SK-N-SH treated with all-trans-retinoic acid at 6 μM for 48 hours (cell line): ENCODE measurements at regions not wholly inside any gene's neighbourhood (a gene's known extent, or its start where the extent isn't known, plus 50 kb on each side); places are given as distances from the start of the nearest gene placed in this dataset.

Experiments
- ATAC-seq: fragments of 200-7000 bp; cut with Tn5 transposase; 3 replicates; pipeline ENCODE4 v1.9.1; 2020; ENCODE audit warnings: mild to moderate bottlenecking, moderate library complexity
- ARNTL ChIP-seq: fragments of 450-650 bp; formaldehyde crosslinking; IDR thresholded peaks from 2 replicates; pipeline ENCODE4 v1.5.0; 2020; ENCODE audit warnings: low read depth, mild to moderate bottlenecking, moderate library complexity, borderline replicate concordance
- BACH2 ChIP-seq: fragments of 250-450 bp; sonication (Bioruptor Pico); IDR thresholded peaks from 2 replicates; pipeline ENCODE4 v1.9.0; 2021; ENCODE audit warnings: mild to moderate bottlenecking, borderline replicate concordance
- CREB5 ChIP-seq: fragments of 250-450 bp; sonication (Bioruptor Pico); IDR thresholded peaks from 2 replicates; pipeline ENCODE4 v1.5.1; 2020; ENCODE audit warnings: low read depth, mild to moderate bottlenecking, moderate library complexity
- CSDC2 ChIP-seq: fragments of 250-450 bp; sonication (Bioruptor Pico); IDR thresholded peaks from 2 replicates; pipeline ENCODE4 v1.5.0; 2020; ENCODE audit warnings: mild to moderate bottlenecking, moderate library complexity
- CSRNP3 ChIP-seq: fragments of 250-450 bp; sonication (Bioruptor Pico); IDR thresholded peaks from 2 replicates; pipeline ENCODE4 v1.5.1; 2021; ENCODE audit warnings: mild to moderate bottlenecking, moderate library complexity
- ESRRG ChIP-seq: fragments of 250-450 bp; sonication (Bioruptor Pico); IDR thresholded peaks from 2 replicates; pipeline ENCODE4 v1.6.1; 2021; ENCODE audit warnings: mild to moderate bottlenecking
- GLIS3 ChIP-seq: fragments of 250-450 bp; sonication (Bioruptor Pico); IDR thresholded peaks from 2 replicates; pipeline ENCODE4 v1.5.0; 2020; ENCODE audit warnings: mild to moderate bottlenecking, moderate library complexity
- ISL1 ChIP-seq: fragments of 250-450 bp; sonication (Bioruptor Pico); IDR thresholded peaks from 2 replicates; pipeline ENCODE4 v2.1.2; 2022; ENCODE audit warnings: mild to moderate bottlenecking, moderate library complexity
- OSR1 ChIP-seq: fragments of 250-450 bp; sonication (Bioruptor Pico); IDR thresholded peaks from 2 replicates; pipeline ENCODE4 v1.8.0; 2022; ENCODE audit warnings: moderate library complexity, mild to moderate bottlenecking, inconsistent platforms
- PATZ1 ChIP-seq: fragments of 250-450 bp; sonication (Bioruptor Pico); IDR thresholded peaks from 2 replicates; pipeline ENCODE4 v1.8.0; 2020; ENCODE audit warnings: mild to moderate bottlenecking, moderate library complexity, borderline replicate concordance
- POU6F1 ChIP-seq: fragments of 250-450 bp; sonication (Bioruptor Pico); IDR thresholded peaks from 2 replicates; pipeline ENCODE4 v1.8.0; 2021; ENCODE audit warnings: low read depth, mild to moderate bottlenecking, moderate library complexity, borderline replicate concordance
- PPARA ChIP-seq: fragments of 250-450 bp; sonication (Bioruptor Pico); IDR thresholded peaks from 2 replicates; pipeline ENCODE4 v1.5.0; 2020; ENCODE audit warnings: mild to moderate bottlenecking, borderline replicate concordance
- RARB ChIP-seq: fragments of 250-450 bp; sonication (Bioruptor Pico); IDR thresholded peaks from 2 replicates; pipeline ENCODE4 v1.8.0; 2021; ENCODE audit warnings: mild to moderate bottlenecking, moderate library complexity
- SNAI2 ChIP-seq: fragments of 250-450 bp; sonication (Bioruptor Pico); IDR thresholded peaks from 2 replicates; pipeline ENCODE4 v1.5.0; 2020; ENCODE audit warnings: mild to moderate bottlenecking, moderate library complexity
- TCF4 ChIP-seq: fragments of 250-450 bp; sonication (Bioruptor Pico); IDR thresholded peaks from 2 replicates; pipeline ENCODE4 v1.8.0; 2021; ENCODE audit warnings: mild to moderate bottlenecking, moderate library complexity, borderline replicate concordance
- TOX ChIP-seq: fragments of 250-450 bp; sonication (Bioruptor Pico); IDR thresholded peaks from 2 replicates; pipeline ENCODE4 v1.8.0; 2021; ENCODE audit warnings: mild to moderate bottlenecking, moderate library complexity, borderline replicate concordance
- TSHZ2 ChIP-seq: fragments of 250-450 bp; sonication (Bioruptor Pico); IDR thresholded peaks from 2 replicates; pipeline ENCODE4 v1.5.0; 2020; ENCODE audit warnings: mild to moderate bottlenecking, moderate library complexity
- ZC3H10 ChIP-seq: fragments of 250-450 bp; sonication (Bioruptor Pico); IDR thresholded peaks from 2 replicates; pipeline ENCODE4 v1.5.1; 2021; ENCODE audit warnings: mild to moderate bottlenecking, moderate library complexity
- ZFP3 ChIP-seq: fragments of 250-450 bp; sonication (Bioruptor Pico); IDR thresholded peaks from 2 replicates; pipeline ENCODE4 v1.5.0; 2020; ENCODE audit warnings: mild to moderate bottlenecking, moderate library complexity
- ZFP30 ChIP-seq: fragments of 450-650 bp; formaldehyde crosslinking; IDR thresholded peaks from 2 replicates; pipeline ENCODE4 v1.5.0; 2022; ENCODE audit warnings: mild to moderate bottlenecking, moderate library complexity
- ZNF565 ChIP-seq: fragments of 450-650 bp; formaldehyde crosslinking; conservative IDR thresholded peaks from 2 replicates; pipeline ENCODE4 v1.5.0; 2020; ENCODE audit warnings: low read depth, mild to moderate bottlenecking, moderate library complexity
- ZNF70 ChIP-seq: fragments of 450-650 bp; formaldehyde crosslinking; IDR thresholded peaks from 2 replicates; pipeline ENCODE4 v1.5.0; 2020; ENCODE audit warnings: mild to moderate bottlenecking, moderate library complexity
- ZNF8 ChIP-seq: fragments of 450-650 bp; formaldehyde crosslinking; IDR thresholded peaks from 2 replicates; pipeline ENCODE4 v1.5.0; 2020; ENCODE audit warnings: mild to moderate bottlenecking, moderate library complexity

- no peak for TF ChIP-seq ZNF8 (CRISPR knock-in tag)
- TF ChIP-seq BACH2, result no peak
- TF ChIP-seq TOX, result no peak
- no peak for TF ChIP-seq CSRNP3
- TF ChIP-seq CSDC2 (CRISPR knock-in tag), result no peak
- no peak for TF ChIP-seq ISL1 (CRISPR knock-in tag)
- no peak for TF ChIP-seq PPARA
- TF ChIP-seq SNAI2 (CRISPR knock-in tag), result no peak
- TF ChIP-seq ZNF70 (CRISPR knock-in tag), result no peak
- TF ChIP-seq OSR1, result no peak
- TF ChIP-seq, all 23 proteins: peak for 0
- ATAC-seq, result no peak
Observed at GRCh38 chr12:127536833-127537428, 730.0 kb upstream of the TMEM132C start.

- no peak for ATAC-seq
- TF ChIP-seq BACH2 (no peak), ARNTL (CRISPR knock-in tag) (no peak), ZNF8 (CRISPR knock-in tag) (no peak), TSHZ2 (no peak), CREB5 (CRISPR knock-in tag) (no peak), ISL1 (CRISPR knock-in tag) (no peak), POU6F1 (no peak), TCF4 (CRISPR knock-in tag) (no peak)
Observed at GRCh38 chr12:127538316-127538715, 728.7 kb upstream of the TMEM132C start.

- no peak for ATAC-seq
- no peak for TF ChIP-seq ZNF70 (CRISPR knock-in tag)
- no peak for TF ChIP-seq ZNF565 (CRISPR knock-in tag)
- TF ChIP-seq ZC3H10 (CRISPR knock-in tag), result no peak
- TF ChIP-seq ESRRG (CRISPR knock-in tag), result no peak
- TF ChIP-seq CREB5 (CRISPR knock-in tag), result no peak
- no peak for TF ChIP-seq ISL1 (CRISPR knock-in tag)
- TF ChIP-seq CSRNP3, result no peak
- no peak for TF ChIP-seq RARB (CRISPR knock-in tag)
- TF ChIP-seq GLIS3 (CRISPR knock-in tag), result no peak
- TF ChIP-seq PATZ1 (CRISPR knock-in tag), result no peak
- no peak for TF ChIP-seq ZFP30
- no peak for TF ChIP-seq ZFP3 (CRISPR knock-in tag)
- no peak for TF ChIP-seq PPARA
- no peak for TF ChIP-seq ARNTL (CRISPR knock-in tag)
- TF ChIP-seq TSHZ2, result no peak
- TF ChIP-seq SNAI2 (CRISPR knock-in tag), result no peak
Observed at GRCh38 chr12:127539226-127539858, 727.6 kb upstream of the TMEM132C start.
